ENCODE measurements at regions not wholly inside any gene's neighbourhood (a gene's known extent, or its start where the extent isn't known, plus 50 kb on each side); places are given as distances from the start of the nearest gene placed in this dataset.

GRCh38 chr7:106462365-106462859, 177.6 kb upstream of the NAMPT start:
- peaks cover 7% of the 10 kb centered on the region for H3K4me1 ChIP-seq (ENCODE audit: control insufficient read depth, insufficient read depth, low read length, poor library complexity, severe bottlenecking)
- no peak overlapping the region for H3K27ac ChIP-seq (ENCODE audit: low read depth, low read length, severe bottlenecking)
- H3K4me3 ChIP-seq (ENCODE audit: extremely low read depth, insufficient read depth, low read length, poor library complexity, severe bottlenecking), result no peak overlapping the region
- H3K9me3 ChIP-seq (ENCODE audit: control insufficient read depth, low read length), result peaks cover 28% of the 10 kb centered on the region
- WGBS, 2 experiments (ENCODE audit: insufficient coverage in 2 of 2), result 0 to 78% methylated on average over 1 of the region's 4 CpGs
- H3K36me3 ChIP-seq (ENCODE audit: control insufficient read depth, insufficient read depth, low read length), result no peaks in the 10 kb centered on the region

GRCh38 chr7:106460792-106461254, 176.0 kb upstream of the NAMPT start:
- Histone ChIP-seq H3K27ac (ENCODE audit: low read depth, low read length, severe bottlenecking) (no peak overlapping the region), H3K4me1 (ENCODE audit: control insufficient read depth, insufficient read depth, low read length, poor library complexity, severe bottlenecking) (peaks cover 7% of the 10 kb centered on the region), H3K36me3 (ENCODE audit: control insufficient read depth, insufficient read depth, low read length) (no peaks in the 10 kb centered on the region), H3K9me3 (ENCODE audit: control insufficient read depth, low read length) (peaks cover 28% of the 10 kb centered on the region), H3K4me3 (ENCODE audit: extremely low read depth, insufficient read depth, low read length, poor library complexity, severe bottlenecking) (no peak overlapping the region)
- 92% methylated on average over 5 to 6 of the region's 6 CpGs for WGBS, 2 experiments (ENCODE audit: insufficient coverage in 2 of 2)

- WGBS, 2 experiments (ENCODE audit: insufficient coverage in 2 of 2), result 79 to 88% methylated on average over 3 to 6 of the region's 7 CpGs
- no peaks in the 10 kb centered on the region for H3K36me3 ChIP-seq (ENCODE audit: control insufficient read depth, insufficient read depth, low read length)
- no peak overlapping the region for H3K27ac ChIP-seq (ENCODE audit: low read depth, low read length, severe bottlenecking)
- H3K4me3 ChIP-seq (ENCODE audit: extremely low read depth, insufficient read depth, low read length, poor library complexity, severe bottlenecking), result no peak overlapping the region
- H3K4me1 ChIP-seq (ENCODE audit: control insufficient read depth, insufficient read depth, low read length, poor library complexity, severe bottlenecking), result peaks cover 7% of the 10 kb centered on the region
- peaks cover 28% of the 10 kb centered on the region for H3K9me3 ChIP-seq (ENCODE audit: control insufficient read depth, low read length)
Observed at GRCh38 chr7:106459397-106460072, 174.8 kb upstream of the NAMPT start.

GRCh38 chr7:106457678-106458077, 172.9 kb upstream of the NAMPT start:
- Histone ChIP-seq H3K36me3 (ENCODE audit: control insufficient read depth, insufficient read depth, low read length) (no peaks in the 10 kb centered on the region), H3K4me3 (ENCODE audit: extremely low read depth, insufficient read depth, low read length, poor library complexity, severe bottlenecking) (no peak overlapping the region), H3K9me3 (ENCODE audit: control insufficient read depth, low read length) (peaks cover 30% of the 10 kb centered on the region), H3K27ac (ENCODE audit: low read depth, low read length, severe bottlenecking) (no peak overlapping the region), H3K4me1 (ENCODE audit: control insufficient read depth, insufficient read depth, low read length, poor library complexity, severe bottlenecking) (peaks cover 7% of the 10 kb centered on the region)
- WGBS, 2 experiments (ENCODE audit: insufficient coverage in 2 of 2), result 100% methylated on average over 1 of the region's 4 CpGs; no CpG with 5 or more reads in 1 of the 2 experiments

- Histone ChIP-seq H3K4me1 (ENCODE audit: control insufficient read depth, insufficient read depth, low read length, poor library complexity, severe bottlenecking) (peaks cover 7% of the 10 kb centered on the region), H3K4me3 (ENCODE audit: extremely low read depth, insufficient read depth, low read length, poor library complexity, severe bottlenecking) (no peak overlapping the region), H3K27ac (ENCODE audit: low read depth, low read length, severe bottlenecking) (no peak overlapping the region), H3K9me3 (ENCODE audit: control insufficient read depth, low read length) (peaks cover 35% of the 10 kb centered on the region), H3K36me3 (ENCODE audit: control insufficient read depth, insufficient read depth, low read length) (no peaks in the 10 kb centered on the region)
Observed at GRCh38 chr7:106456329-106456728, 171.5 kb upstream of the NAMPT start.

GRCh38 chr7:106452031-106452851, 167.5 kb upstream of the NAMPT start:
- no peak overlapping the region for H3K27ac ChIP-seq (ENCODE audit: low read depth, low read length, severe bottlenecking)
- no peaks in the 10 kb centered on the region for H3K36me3 ChIP-seq (ENCODE audit: control insufficient read depth, insufficient read depth, low read length)
- WGBS, 2 experiments (ENCODE audit: insufficient coverage in 2 of 2), result 79 to 84% methylated on average over 4 of the region's 5 CpGs
- H3K4me3 ChIP-seq (ENCODE audit: extremely low read depth, insufficient read depth, low read length, poor library complexity, severe bottlenecking), result no peak overlapping the region
- no peaks in the 10 kb centered on the region for H3K4me1 ChIP-seq (ENCODE audit: control insufficient read depth, insufficient read depth, low read length, poor library complexity, severe bottlenecking)
- peaks cover 11% of the 10 kb centered on the region for H3K9me3 ChIP-seq (ENCODE audit: control insufficient read depth, low read length)

- Histone ChIP-seq H3K36me3 (ENCODE audit: control insufficient read depth, insufficient read depth, low read length) (no peaks in the 10 kb centered on the region), H3K27ac (ENCODE audit: low read depth, low read length, severe bottlenecking) (no peak overlapping the region), H3K9me3 (ENCODE audit: control insufficient read depth, low read length) (peaks cover 11% of the 10 kb centered on the region), H3K4me1 (ENCODE audit: control insufficient read depth, insufficient read depth, low read length, poor library complexity, severe bottlenecking) (no peaks in the 10 kb centered on the region), H3K4me3 (ENCODE audit: extremely low read depth, insufficient read depth, low read length, poor library complexity, severe bottlenecking) (no peak overlapping the region)
- WGBS, 2 experiments (ENCODE audit: insufficient coverage in 2 of 2), result 80 to 100% methylated on average over 1 of the region's 4 CpGs
Observed at GRCh38 chr7:106451171-106451570, 166.4 kb upstream of the NAMPT start.

- peaks cover 11% of the 10 kb centered on the region for H3K9me3 ChIP-seq (ENCODE audit: control insufficient read depth, low read length)
- no peaks in the 10 kb centered on the region for H3K4me1 ChIP-seq (ENCODE audit: control insufficient read depth, insufficient read depth, low read length, poor library complexity, severe bottlenecking)
- no peaks in the 10 kb centered on the region for H3K36me3 ChIP-seq (ENCODE audit: control insufficient read depth, insufficient read depth, low read length)
- no peak overlapping the region for H3K27ac ChIP-seq (ENCODE audit: low read depth, low read length, severe bottlenecking)
- 70 to 95% methylated on average over 3 of the region's 3 CpGs for WGBS, 2 experiments (ENCODE audit: insufficient coverage in 2 of 2)
- no peak overlapping the region for H3K4me3 ChIP-seq (ENCODE audit: extremely low read depth, insufficient read depth, low read length, poor library complexity, severe bottlenecking)
Observed at GRCh38 chr7:106450716-106451115, 165.9 kb upstream of the NAMPT start.

GRCh38 chr7:106448992-106449859, 164.4 kb upstream of the NAMPT start:
- Histone ChIP-seq H3K36me3 (ENCODE audit: control insufficient read depth, insufficient read depth, low read length) (no peaks in the 10 kb centered on the region), H3K9me3 (ENCODE audit: control insufficient read depth, low read length) (peaks cover 11% of the 10 kb centered on the region), H3K4me3 (ENCODE audit: extremely low read depth, insufficient read depth, low read length, poor library complexity, severe bottlenecking) (no peak overlapping the region), H3K27ac (ENCODE audit: low read depth, low read length, severe bottlenecking) (no peak overlapping the region), H3K4me1 (ENCODE audit: control insufficient read depth, insufficient read depth, low read length, poor library complexity, severe bottlenecking) (no peaks in the 10 kb centered on the region)
- WGBS, 2 experiments (ENCODE audit: insufficient coverage in 2 of 2), result 81 to 100% methylated on average over 2 to 3 of the region's 7 CpGs

- H3K4me3 ChIP-seq (ENCODE audit: extremely low read depth, insufficient read depth, low read length, poor library complexity, severe bottlenecking), result no peak overlapping the region
- H3K9me3 ChIP-seq (ENCODE audit: control insufficient read depth, low read length), result peaks cover 11% of the 10 kb centered on the region
- WGBS, 2 experiments (ENCODE audit: insufficient coverage in 2 of 2), result no CpG with 5 or more reads among the region's 1 CpG
- H3K27ac ChIP-seq (ENCODE audit: low read depth, low read length, severe bottlenecking), result no peak overlapping the region
- H3K4me1 ChIP-seq (ENCODE audit: control insufficient read depth, insufficient read depth, low read length, poor library complexity, severe bottlenecking), result no peaks in the 10 kb centered on the region
- no peaks in the 10 kb centered on the region for H3K36me3 ChIP-seq (ENCODE audit: control insufficient read depth, insufficient read depth, low read length)
Observed at GRCh38 chr7:106448346-106448991, 163.7 kb upstream of the NAMPT start.

Measured in mesodermal cell (in vitro differentiated cells).